Sigmoid colon (tissue), 6 donors: ENCODE measurements at regions not wholly inside any gene's neighbourhood (a gene's known extent, or its start where the extent isn't known, plus 50 kb on each side); places are given as distances from the start of the nearest gene placed in this dataset.

Experiments
- DNase-seq: peaks from one replicate; pipeline ENCODE4 v3.0.0-alpha.2; 2019
- H3K27ac ChIP-seq, 4 donors: fragments of 200-600 bp; sonication (generic); one replicate each; pipeline ENCODE4 v1.5.1; 2016 to 2019; ENCODE audit warnings: mild to moderate bottlenecking in 1 of 4
- H3K27me3 ChIP-seq, 3 donors: fragments of 200-600 bp; sonication (generic); one replicate each; pipeline ENCODE4 v1.5.1; 2019; ENCODE audit warnings: mild to moderate bottlenecking in 1 of 3
- H3K36me3 ChIP-seq, 4 donors: fragments of 200-600 bp; sonication (generic); one replicate each; pipeline ENCODE4 v1.5.1; 2016 to 2019
- H3K4me1 ChIP-seq, 4 donors: fragments of 200-600 bp; sonication (generic); one replicate each; pipeline ENCODE4 v1.5.1; 2017 to 2019
- H3K4me3 ChIP-seq, 4 donors: fragments of 200-600 bp; sonication (generic); one replicate each; pipeline ENCODE4 v1.5.1; 2017 to 2019; ENCODE audit warnings: mild to moderate bottlenecking in 2 of 4, moderate library complexity in 1 of 4
- H3K9me3 ChIP-seq, 4 donors: fragments of 200-600 bp in 3 of 4; sonication (generic) in 3 of 4; one replicate each; pipeline versions ENCODE4 v1.5.1 to v1.6.1; 2013 to 2019
- CTCF ChIP-seq, 4 experiments: fragments of 450-650 bp in 3 of 4; fragments of 200-600 bp in 1 of 4; IDR thresholded peaks; one replicate each; pipeline ENCODE4 v1.5.1; 2016 to 2019; ENCODE audit warnings: antibody characterized with exemption in 4 of 4, mild to moderate bottlenecking in 3 of 4, moderate library complexity in 2 of 4
- EP300 ChIP-seq, 4 donors: sonication (generic); formaldehyde crosslinking; IDR thresholded peaks; one replicate each; pipeline ENCODE4 v1.6.1; 2017; ENCODE audit warnings: antibody characterized with exemption in 4 of 4
- POLR2A ChIP-seq, 2 donors: fragments of 450-650 bp; IDR thresholded peaks; one replicate each; pipeline ENCODE4 v1.6.1; 2016; ENCODE audit warnings: antibody characterized with exemption in 2 of 2, mild to moderate bottlenecking in 2 of 2, moderate library complexity in 2 of 2
- POLR2AphosphoS5 ChIP-seq, 4 donors: sonication (generic); formaldehyde crosslinking; IDR thresholded peaks; one replicate each; pipeline ENCODE4 v1.6.1; 2017; ENCODE audit warnings: antibody characterized with exemption in 4 of 4
- WGBS, 2 donors: extraction: QIAGEN DNeasy Blood & Tissue Kit; methylation state at CpG; one replicate each; pipeline ENCODE4 v1.1.7; 2013; 5-methylcytosine and 5-hydroxymethylcytosine counted together
- intact Hi-C: fragments of 100-400 bp; cut with DNase I; formaldehyde crosslinking; loops from one replicate; pipeline ENCODE4 v1.15.1; 2023
- donor health status: healthy with polysubstance abuse.
- donor health status: healthy.

DNA sequence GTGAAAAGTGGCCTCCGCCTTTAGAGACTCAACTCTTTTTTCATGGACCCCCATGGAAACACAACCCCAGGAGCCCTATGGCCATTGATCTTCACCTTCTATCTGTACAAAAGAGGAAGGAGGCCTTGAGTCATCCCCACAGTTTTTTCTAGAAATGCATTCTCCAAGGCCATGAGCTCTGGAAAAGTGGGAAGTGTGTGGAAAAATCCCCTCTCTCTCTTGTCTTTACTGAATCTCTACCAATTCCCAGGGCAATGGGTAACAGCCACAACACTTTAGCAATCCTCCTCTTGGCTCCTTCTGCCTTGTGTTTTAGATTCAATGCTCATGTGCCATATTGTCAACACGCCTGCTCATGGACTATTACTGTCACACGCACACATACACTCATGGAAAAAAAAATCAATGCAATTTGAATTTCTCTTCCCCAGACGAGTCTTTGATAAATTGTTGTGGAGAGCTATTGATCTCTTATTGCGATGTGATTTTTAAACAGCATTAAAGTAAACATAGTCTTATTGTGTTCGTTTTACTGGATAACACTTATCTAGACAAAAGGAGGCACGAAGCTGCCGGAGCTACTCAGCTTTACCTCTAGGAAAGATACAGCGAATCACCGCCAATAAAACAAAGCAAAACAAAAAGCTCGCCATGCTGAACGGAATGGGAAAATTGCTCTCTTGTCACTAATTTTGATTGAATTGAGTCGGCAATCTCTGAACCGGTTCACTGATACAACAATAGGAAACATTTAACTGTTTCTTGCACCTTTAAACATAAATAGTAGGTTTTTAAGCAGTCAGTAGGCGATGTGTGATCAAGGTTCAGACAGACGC is 260.3 kb downstream of the VRK1 start:
- Histone ChIP-seq H3K4me1 (no peaks in the 10 kb centered on the region), H3K36me3 (no peaks in the 10 kb centered on the region), H3K4me3 (no peak overlapping the region), H3K27ac (no peak overlapping the region), H3K27me3 (peaks cover 0 to 5% (median 0%) of the 10 kb centered on the region in 3 donors), H3K9me3 (no peaks in the 10 kb centered on the region)
- intact Hi-C loops, result no loop called here
- DNase-seq, result no peak
- TF ChIP-seq POLR2A (IDR thresholded peaks at IDR 0.05) (no peak), CTCF (IDR thresholded peaks at IDR 0.05) (no peak), POLR2AphosphoS5 (IDR thresholded peaks at IDR 0.05) (no peak), EP300 (IDR thresholded peaks at IDR 0.05) (no peak)
- 76 to 83% methylated on average over 16 of the region's 16 CpGs for WGBS, 2 donors

DNA sequence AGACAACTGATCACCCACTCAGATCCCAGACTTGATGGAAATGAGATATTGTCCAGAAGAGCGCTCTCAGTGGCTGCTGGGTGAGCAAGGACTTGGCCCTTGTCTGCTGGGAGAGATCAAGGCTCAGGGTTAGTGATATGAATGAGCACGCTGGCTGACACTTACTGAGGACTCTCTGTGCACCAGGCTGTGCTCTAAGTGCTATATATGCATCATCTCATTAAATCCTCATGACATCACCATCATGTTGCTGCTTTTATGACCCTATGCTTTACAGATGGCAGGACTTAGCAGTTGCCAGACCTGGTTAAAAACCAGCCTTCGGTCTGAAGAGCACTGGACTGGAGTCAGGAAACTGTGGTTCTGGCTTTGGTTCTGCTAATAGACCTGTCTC is 260.9 kb downstream of the VRK1 start:
- no peaks in the 10 kb centered on the region for H3K9me3 ChIP-seq
- no peak for DNase-seq
- TF ChIP-seq POLR2A (IDR thresholded peaks at IDR 0.05) (no peak), POLR2AphosphoS5 (IDR thresholded peaks at IDR 0.05) (no peak), EP300 (IDR thresholded peaks at IDR 0.05) (no peak), CTCF (IDR thresholded peaks at IDR 0.05) (no peak)
- peaks cover 0 to 5% (median 0%) of the 10 kb centered on the region in 3 donors for H3K27me3 ChIP-seq
- no peaks in the 10 kb centered on the region for H3K4me1 ChIP-seq
- H3K27ac ChIP-seq, result no peak overlapping the region
- WGBS, 2 donors, result 75 to 88% methylated on average over 3 of the region's 3 CpGs
- intact Hi-C loops, result no loop called here
- no peak overlapping the region for H3K4me3 ChIP-seq
- H3K36me3 ChIP-seq, result no peaks in the 10 kb centered on the region

GRCh38 chr14:97058589-97058988 is 261.4 kb downstream of the VRK1 start:
- Histone ChIP-seq H3K27ac (no peak overlapping the region), H3K4me3 (no peak overlapping the region), H3K4me1 (no peaks in the 10 kb centered on the region), H3K36me3 (no peaks in the 10 kb centered on the region), H3K27me3 (peaks cover 0 to 5% (median 0%) of the 10 kb centered on the region in 3 donors), H3K9me3 (no peaks in the 10 kb centered on the region)
- DNase-seq, result no peak
- no peak for TF ChIP-seq POLR2A (IDR thresholded peaks at IDR 0.05)
- WGBS, 2 donors, result 72 to 82% methylated on average over 2 of the region's 2 CpGs
- intact Hi-C loops, result no loop called here

GRCh38 chr14:97061198-97061597 is 264.0 kb downstream of the VRK1 start:
- TF ChIP-seq EP300 (IDR thresholded peaks at IDR 0.05), result no peak
- no peak for TF ChIP-seq POLR2AphosphoS5 (IDR thresholded peaks at IDR 0.05)
- no peak for TF ChIP-seq POLR2A (IDR thresholded peaks at IDR 0.05)
- no peak for TF ChIP-seq CTCF (IDR thresholded peaks at IDR 0.05)
- WGBS, 2 donors, result 90 to 91% methylated on average over 14 of the region's 14 CpGs
- intact Hi-C loops, result no loop called here
- no peaks in the 10 kb centered on the region for H3K4me1 ChIP-seq
- no peak for DNase-seq
- peaks cover 0 to 2% (median 0%) of the 10 kb centered on the region in 4 donors for H3K9me3 ChIP-seq
- H3K27me3 ChIP-seq, result peaks cover 0 to 5% (median 0%) of the 10 kb centered on the region in 3 donors
- no peaks in the 10 kb centered on the region for H3K36me3 ChIP-seq
- H3K4me3 ChIP-seq, result no peak overlapping the region
- H3K27ac ChIP-seq, result no peak overlapping the region

GRCh38 chr14:97061714-97062113 is 264.5 kb downstream of the VRK1 start:
- 88 to 94% methylated on average over 1 of the region's 1 CpG for WGBS, 2 donors
- DNase-seq, result no peak
- Histone ChIP-seq H3K27ac (no peak overlapping the region), H3K4me1 (no peaks in the 10 kb centered on the region), H3K27me3 (peaks cover 0 to 5% (median 0%) of the 10 kb centered on the region in 3 donors), H3K9me3 (peaks cover 0 to 3% (median 0%) of the 10 kb centered on the region in 4 donors), H3K36me3 (no peaks in the 10 kb centered on the region), H3K4me3 (no peak overlapping the region)
- intact Hi-C loops, result no loop called here
- TF ChIP-seq POLR2A (IDR thresholded peaks at IDR 0.05) (no peak), CTCF (IDR thresholded peaks at IDR 0.05) (no peak), EP300 (IDR thresholded peaks at IDR 0.05) (no peak), POLR2AphosphoS5 (IDR thresholded peaks at IDR 0.05) (no peak)
